OCI-M2 (cell line): ENCODE measurements at regions not wholly inside any gene's neighbourhood (a gene's known extent, or its start where the extent isn't known, plus 50 kb on each side); places are given as distances from the start of the nearest gene placed in this dataset.
"Not testable (repeated sequence)": the region's sequence is repeated elsewhere in the genome, so short reads cannot be mapped to it uniquely, and the experiment has no call there.

Experiments
- DNase-seq: peaks from one replicate; lab custom pipeline; 2025; ENCODE audit not compliant: unreplicated experiment; lab: John Stamatoyannopoulos, UW

- no peak for DNase-seq
Observed at GRCh38 chr6:20340068-20340848, 61.4 kb upstream of the E2F3 start.

- no peak for DNase-seq
Observed at GRCh38 chr6:20341096-20341495, 60.6 kb upstream of the E2F3 start.

GRCh38 chr6:20341564-20341963 lies 60.1 kb upstream of the E2F3 start:
- DNase-seq = no peak

GRCh38 chr6:20346948-20347347 lies 54.7 kb upstream of the E2F3 start:
- DNase-seq = not testable (repeated sequence)

- DNase-seq = no peak
Observed at GRCh38 chr6:20348041-20348440, 53.6 kb upstream of the E2F3 start.

GRCh38 chr6:20349225-20349624 lies 52.5 kb upstream of the E2F3 start:
- no peak for DNase-seq

- DNase-seq = no peak
Observed at GRCh38 chr6:20350215-20350614, 51.5 kb upstream of the E2F3 start.

GRCh38 chr6:20351534-20351933 lies 50.1 kb upstream of the E2F3 start:
- no peak for DNase-seq
